GM21723 (cell line): ENCODE measurements at regions not wholly inside any gene's neighbourhood (a gene's known extent, or its start where the extent isn't known, plus 50 kb on each side); places are given as distances from the start of the nearest gene placed in this dataset.

Experiments used
- ATAC-seq: cut with Tn5 transposase; IDR thresholded peaks from one replicate; pipeline ENCODE4 v1.9.1; 2021; ENCODE audit warnings: mild to moderate bottlenecking, moderate library complexity; ENCODE audit not compliant: unreplicated experiment

DNA sequence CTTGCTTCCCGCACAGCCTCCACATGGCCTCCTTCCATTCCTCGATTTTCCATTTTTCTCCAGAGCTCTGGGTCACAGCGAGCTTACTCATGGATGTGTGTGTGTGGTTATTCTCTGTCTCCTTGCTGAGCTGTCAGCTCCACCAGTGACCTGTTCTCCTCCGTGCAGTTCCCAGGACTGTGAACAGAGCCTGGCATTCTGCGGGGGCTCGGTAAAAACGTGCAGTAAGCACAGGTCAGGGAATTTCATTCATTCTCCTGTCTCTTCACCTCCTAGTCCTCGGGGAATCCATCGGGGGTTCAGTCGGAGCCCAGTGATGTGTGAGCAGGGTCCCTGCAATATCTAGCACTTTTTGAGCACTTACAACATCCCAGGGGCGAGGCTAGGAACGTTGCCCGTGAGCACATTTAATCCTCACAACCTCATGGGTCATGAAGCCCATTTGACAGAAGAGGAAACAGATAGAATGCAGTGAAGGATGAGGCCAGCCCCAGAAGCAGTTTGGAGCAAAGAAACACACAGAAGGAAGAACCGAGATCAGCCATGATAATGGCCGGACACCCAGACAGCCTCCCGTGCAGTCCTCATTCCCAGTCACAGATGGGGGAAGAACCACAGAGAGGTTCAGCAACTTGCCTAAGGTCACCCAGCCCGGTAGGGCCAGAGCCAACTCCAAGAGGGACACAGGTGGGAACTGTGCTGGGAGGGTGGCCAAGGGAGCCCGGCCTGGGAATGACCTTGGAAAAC lies 183.2 kb upstream of the GSE1 start:
- no peak for ATAC-seq

DNA sequence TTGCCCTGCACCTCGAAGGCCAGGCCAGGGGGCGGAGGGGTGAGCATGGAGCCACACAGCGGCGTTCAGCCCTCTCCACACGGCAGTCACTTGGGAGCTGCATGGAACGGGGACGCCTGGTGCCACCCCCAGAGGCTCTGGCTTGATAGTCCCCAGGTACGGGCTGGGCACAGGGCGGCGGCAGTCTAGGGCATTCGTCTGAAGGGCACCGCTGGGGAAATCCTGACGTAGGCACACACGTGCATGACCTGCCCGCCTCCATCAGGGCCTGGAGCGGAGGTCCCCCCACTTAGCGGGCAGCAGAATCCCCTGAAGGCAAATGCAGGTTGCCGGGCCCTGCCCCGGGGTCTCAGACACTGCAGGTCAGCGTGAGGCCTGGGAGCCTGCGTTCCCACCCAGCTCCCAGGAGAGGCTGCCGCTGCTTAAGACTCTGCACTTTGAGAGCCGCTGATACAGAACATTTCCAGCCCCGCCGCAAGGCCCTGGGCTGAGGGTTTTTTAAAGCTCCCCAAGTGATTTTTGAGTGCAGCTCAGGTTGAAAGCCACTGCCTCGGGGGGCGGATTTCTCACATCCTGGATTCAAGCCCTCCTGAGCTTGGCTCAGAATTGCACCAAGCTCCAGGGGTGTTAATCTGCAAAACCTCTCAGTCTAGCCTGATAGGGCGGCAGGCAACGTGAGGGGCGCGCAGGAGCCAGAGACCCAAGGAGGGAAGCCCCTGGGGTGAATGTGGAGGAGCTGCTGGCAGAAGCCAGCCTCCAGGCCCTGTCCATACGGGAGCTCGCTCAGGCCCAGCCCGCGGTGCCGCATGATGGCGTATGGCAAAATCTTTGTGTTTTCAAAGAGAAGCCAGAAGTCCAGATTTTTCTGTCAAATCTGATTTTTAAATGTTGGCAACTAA lies 182.3 kb upstream of the GSE1 start:
- ATAC-seq: no peak

DNA sequence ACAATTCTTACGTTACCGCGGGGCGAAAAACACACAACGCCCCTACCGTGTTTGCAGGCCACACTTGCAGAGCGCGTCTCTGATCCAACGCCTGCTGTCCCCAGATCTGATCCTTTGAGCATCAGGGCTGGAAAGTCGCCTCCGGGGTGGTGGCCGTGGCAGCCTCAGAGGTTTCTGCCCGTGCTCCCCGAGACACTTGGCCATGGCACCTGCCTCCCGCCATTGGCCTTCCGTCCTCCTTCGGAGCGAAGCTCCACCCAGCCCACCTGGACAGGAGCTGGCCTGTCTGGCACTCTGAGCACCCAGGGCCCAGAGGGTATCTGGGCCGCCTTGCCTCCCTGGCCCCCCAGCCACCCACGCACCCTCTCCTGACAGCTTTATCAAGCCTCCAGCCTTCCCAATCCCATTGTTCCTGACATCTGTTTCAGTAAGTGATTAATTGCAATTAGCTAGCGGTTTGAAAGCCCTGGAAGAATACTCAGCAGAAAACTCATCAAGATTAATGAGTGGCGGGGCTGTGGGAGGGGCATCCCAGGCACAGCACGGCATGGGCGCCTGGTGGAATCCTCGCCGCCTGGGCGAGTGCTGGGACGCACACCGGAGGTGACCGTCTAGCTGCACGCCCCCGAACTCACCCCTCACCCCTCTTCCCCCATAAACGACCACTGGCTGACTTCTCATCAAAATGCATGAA lies 181.5 kb upstream of the GSE1 start:
- no peak for ATAC-seq

DNA sequence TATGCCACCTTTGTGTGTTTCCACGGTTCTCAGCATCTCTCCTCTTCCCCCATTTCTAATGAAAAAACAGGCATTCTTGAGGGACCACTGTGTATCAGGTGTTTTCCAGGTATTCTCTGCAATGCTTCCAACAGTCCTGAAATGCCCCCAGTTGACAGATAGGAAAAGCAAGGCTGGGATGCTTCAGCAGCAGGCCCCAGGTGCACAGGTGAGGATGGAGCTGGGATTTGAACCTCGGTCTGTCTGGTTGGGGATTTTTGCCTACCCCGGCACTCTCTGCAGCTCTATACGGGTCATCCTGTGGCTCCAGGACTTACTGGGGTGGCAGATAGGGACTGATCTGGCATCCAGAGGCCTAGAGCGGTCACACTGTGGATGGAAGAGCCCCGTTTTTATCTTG lies 180.5 kb upstream of the GSE1 start:
- no peak for ATAC-seq

DNA sequence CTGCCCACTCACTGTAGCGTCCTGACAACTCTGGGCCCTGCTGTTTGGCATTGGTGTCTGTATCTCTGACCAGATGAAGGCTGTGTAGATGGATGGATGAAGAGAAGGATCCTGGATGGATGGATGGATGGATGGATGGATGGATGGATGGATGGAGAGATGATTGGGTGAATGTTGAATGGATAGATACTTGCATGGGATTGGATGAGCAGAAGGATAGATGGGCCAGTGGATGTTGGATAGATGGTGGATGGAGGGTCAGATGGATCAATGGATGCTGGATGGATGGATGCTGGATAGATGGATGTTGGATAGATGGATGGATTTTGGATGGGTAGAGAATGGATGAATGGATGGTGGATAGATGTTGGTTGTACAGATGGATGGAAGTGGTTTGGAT lies 179.6 kb upstream of the GSE1 start:
- ATAC-seq: no peak

DNA sequence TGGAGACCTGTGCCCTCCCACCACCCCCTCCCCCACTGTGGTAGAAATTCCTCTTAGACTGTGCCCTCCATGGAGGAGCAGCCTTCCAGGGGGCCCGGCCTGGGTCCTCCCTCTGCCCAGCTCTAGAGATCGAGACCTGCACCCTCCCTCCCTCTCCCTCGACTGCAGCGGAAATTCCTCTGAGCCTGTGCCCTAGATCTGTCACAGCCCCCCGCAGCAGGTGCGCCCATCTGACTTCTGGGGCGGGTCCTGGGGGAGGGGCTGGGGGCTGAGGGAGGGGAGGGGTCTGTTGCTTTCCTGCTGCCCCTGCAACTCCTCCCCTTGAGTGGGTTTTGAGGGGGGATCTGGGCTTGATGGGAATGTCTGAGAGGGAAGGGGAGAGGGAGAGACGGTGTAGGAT lies 177.8 kb upstream of the GSE1 start:
- no peak for ATAC-seq

DNA sequence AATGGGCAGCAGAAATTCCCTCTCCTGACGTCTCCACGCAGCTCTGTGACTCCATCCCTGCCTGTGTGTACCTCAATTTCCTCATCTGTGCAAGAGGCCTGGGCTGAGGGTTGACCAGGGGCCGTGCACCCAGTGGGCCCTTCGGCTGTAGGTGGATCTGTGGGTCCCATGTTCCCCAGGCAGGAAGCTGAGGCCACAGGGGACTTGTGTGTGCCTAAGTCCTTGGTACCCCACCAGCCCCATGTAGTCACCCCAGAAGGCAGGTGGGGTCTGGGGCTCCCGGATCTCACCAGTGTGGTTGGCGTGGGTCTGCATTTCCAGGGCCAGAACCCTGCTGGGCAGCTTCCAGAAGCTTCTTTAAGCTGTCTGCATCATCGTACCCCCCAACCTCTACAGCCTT lies 177.4 kb upstream of the GSE1 start:
- no peak for ATAC-seq

DNA sequence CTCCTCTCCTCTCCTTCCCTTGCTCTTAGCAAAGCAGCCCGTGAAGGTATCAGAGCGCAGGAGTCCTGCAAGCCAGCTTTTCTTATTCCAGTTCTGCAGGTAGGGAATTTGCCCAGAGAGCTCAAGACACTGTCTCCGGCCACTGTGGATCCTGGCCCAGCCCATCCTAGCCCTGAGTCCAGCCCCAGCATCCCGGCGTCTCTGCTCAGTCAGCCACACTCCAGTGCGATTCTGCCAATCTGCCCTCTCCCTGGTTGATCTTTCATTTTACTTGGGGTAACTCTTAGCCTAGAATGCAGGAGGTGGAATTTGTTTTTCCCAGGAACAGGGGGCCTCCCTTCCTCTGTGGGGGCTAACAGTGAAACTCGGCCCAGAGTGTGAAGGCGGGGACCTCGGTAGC lies 176.9 kb upstream of the GSE1 start:
- no peak for ATAC-seq

DNA sequence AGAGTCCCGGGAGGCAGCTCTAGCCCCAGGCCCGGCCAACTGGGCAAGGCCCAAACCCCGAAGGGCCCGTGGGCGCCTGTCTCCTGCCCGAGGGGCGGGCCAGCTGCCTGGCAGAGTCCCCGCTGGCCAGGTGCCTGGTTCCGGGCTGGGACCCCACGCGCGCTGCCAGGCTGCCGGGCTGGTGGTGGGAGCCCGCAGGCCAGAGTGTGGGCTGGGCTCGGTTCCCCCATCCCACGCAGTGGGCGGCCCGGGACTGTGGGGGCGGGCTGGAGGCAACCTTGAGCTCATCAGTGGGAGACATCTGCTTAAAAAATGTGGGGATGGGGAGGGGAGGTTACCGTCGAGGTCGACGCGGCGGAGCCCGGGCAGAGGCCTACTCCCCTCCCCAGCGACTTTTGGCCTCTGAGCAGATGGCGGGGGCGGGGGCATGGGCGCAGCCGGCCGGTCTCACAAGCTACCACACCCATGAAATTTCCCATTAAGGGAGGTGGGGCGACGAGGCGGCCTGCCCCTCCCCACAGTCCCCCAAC lies 176.4 kb upstream of the GSE1 start:
- ATAC-seq: no peak

DNA sequence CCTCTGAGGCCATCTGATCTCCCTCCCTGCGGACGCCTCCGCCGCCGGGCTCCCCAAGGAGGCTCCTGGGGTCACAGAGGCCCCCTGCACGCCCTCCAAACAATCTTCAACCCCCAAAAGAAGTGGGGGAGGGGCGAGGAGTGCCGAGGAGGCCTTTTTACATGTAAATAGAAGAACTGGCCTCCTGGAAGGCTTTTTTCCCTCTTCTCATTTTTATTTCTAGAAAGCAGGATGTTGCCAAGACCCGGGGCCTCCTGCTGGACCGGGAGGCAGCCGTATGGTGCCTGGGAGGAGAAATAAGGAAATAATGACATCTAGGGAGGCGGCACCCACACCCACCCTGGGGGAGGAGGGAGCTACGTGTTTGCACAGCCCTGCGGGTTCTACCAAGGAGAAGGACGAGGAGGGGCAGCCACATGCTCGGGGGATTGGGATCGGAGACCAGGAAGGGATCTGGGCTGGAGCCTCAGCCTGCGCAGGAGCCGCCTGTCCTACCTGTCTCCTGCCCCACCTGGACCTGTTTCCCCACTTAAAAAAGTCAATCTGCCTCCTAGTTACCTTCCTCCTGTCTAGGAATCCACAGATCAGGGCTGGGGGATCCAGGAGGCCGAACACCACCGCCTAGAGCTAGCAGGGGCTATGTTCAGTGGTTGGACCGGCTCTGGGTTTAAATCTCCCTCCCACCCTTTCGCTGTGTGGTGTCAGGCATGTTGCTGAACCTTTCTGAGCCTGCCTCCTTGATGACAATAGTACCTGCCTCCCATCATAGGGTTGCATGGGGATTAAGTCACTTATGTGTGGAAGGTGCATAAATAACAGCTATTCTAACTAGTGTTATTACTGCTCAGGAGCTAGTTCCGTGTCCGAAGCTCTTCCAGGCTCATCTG lies 175.7 kb upstream of the GSE1 start:
- ATAC-seq: no peak

DNA sequence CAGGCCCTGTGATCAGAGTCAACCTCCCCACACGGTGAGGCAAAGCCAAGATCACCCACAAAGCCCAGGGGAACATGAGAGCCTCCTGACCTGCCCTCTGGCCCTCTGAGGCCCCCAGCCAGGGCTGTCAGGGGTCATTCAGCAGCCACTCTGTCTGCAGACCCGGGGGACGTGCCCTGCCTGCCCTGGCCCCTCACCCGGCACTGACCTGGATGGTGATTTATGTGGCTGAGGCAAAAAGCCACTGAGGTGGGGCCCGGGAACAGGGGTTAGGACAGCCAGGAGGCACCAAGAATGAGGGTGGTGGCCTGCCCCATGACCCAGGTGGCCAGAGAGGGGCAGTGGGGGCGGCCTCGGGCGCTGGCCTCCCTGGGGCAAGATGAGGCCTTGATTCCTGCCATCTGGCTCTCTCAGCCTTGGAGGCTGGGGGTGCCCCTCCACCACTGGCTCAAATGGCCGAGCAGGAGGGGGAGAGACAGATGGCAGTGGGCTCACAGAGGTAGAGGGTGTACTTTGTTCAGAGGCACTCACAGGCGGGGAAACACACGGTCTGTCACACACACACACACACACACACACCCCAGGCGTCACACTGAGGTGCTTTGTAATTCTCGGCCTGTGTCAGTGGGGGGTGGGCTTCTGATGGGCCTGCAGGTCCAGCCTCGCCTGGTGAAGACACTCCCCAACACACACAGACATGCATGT lies 174.0 kb upstream of the GSE1 start:
- ATAC-seq: no peak

DNA sequence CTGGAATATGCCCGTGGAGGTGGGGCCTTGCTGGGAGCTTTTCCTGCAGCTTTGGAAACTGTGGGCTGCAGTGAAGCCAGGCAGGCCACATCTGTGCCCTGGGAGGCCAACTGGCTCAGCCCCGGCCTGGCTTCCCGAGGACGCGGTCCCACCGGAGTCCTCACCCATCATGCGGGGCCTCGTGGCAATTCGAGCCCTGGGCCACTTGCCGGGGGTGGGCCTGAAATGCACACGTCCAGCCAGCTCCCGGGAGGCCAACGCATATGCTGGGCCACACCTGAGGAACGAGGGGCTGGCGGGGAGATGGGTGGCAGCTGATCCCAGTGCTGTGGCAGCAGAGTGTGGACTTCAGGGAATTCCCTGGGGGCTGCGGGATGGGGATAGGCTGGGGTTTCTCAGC lies 172.4 kb upstream of the GSE1 start:
- ATAC-seq: no peak

DNA sequence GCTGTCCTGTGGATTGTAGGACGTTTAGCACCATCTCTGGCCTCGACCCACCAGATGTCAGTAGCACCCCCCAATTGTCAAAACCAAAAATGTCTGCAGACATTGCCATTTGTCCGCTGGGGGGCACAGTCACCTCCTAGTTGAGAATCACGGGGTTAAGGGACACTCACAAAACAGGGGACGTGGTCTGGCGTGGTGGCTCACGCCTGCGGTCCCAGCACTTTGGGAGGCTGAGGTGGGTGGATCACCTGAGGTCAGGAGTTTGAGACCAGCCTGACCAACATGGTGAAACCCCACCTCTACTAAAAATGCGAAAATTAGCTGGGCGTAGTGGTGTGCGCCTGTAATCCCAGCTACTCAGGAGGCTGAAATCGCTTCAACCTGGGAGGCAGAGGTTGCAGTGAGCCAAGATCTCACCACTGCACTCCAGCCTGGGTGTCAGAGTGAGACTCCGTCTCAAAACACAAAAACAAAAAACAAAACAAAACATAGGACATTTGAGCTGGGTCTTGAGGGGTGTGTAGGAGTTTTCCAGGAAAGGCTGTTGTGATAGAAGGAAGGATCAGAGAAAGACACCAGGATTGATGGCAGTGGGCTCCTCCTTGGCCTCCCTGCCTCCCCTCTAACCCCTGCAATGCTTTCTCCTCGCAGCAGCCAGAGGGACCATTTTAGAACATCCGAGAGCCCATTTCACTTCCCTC lies 171.8 kb upstream of the GSE1 start:
- no peak for ATAC-seq

DNA sequence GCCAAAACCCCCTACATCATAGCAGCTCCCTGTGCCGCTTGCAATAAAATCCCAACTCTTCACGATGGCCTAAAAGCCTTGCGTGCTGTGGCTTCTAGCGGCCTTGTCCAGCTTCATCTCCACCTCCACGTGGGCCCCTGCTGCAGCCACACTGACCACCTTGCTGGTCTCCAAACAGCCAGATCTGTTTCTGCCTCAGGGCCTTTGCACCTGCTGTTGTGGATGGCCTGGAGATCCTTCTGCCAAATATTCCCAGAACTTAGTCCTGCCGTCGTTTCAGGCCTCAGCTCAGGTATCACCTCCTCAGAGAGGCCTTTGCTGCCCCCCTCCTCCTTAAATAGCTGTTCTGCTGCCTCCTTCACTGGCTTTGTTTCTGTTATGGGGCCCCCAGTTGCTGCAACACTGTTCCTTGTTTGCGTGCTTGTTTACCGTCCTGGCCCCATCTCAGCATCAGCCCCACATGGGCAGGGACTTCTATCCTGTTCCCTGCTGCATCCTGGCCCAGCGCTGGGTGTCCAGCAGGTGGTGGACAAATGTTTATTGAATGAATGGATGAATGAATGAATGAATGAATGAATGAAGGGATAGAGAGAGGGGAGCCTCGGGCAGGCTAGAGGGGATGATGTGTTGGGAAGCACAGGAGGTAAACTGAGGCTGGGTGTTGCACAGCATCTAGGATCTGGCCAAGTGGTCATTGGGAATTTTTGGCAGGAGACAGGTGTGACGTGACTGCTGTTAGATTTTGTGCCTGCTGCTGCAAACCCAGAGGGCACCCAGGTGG lies 171.0 kb upstream of the GSE1 start:
- no peak for ATAC-seq

DNA sequence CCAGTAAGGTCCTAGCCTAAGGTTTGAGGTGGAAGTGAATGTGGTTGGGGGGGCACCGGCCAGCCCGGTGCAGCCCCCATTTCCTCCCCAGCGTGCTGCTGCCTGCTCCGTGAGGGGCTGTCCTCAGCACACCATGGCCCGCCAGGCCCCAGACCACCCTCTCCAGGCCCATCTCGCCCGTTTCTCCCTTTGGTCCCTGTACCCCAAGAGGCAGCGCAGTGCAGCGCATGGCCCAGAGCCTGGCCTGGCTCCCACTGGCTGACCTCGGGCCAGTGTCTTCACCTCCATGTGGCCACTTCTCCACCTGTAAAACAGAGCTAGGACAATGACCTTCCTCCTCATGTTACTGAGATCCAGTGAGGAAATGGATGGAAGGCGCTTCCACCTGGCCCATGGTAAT lies 170.0 kb upstream of the GSE1 start:
- no peak for ATAC-seq

DNA sequence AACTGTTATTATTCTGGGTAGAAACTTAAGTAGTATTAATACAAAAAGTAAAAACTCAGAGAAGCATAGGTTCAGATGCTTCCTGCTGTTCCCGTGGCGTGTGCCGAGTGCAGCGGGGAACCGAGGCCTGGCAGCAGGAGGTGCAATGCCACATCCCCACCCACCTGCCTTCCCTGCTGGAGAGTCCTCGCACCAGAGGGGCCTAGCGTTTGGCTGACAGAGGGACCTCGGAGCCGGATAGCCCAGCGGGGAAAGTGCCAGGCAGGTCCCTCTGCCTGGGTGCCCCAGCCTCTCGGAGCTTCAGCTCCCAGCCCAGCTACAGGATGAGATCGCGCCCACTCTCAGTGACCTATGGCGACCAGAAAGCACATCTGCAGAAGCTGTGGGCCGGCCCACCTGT lies 169.6 kb upstream of the GSE1 start:
- ATAC-seq: no peak

DNA sequence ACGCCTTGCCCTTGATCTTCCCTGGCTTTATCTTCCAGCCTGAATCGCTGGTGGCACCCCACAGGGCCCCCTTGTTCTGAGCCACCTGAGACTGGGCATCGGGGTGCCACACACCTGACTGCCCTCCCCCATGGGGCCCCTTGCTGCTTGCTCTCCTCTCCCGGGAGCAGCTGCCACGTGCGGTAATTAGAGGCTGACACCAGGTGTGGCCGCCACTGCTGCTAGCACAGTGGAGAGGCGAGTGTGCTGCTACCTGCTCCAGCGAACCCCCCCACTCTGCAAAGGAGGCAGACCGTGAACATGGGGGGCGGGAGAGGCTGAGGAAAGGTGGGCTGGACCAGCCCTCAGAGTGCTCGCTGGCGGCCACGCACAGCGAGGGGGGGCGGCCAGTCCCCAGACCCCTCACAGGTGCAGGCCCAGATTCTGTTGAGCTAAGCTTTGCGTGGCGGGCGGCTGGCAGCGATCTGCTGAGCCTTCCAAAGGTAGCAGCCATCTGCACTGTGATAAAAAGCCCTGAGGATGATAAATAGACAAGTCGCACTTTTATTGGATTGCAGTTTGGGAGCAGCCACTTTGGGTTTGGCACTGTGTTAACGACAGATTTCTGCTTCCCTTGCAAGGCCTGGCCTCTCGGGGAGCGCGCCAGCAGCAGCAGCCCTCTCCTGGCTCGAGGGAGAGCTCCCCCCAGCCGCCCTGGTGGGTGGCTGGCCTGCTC lies 167.9 kb upstream of the GSE1 start:
- no peak for ATAC-seq

DNA sequence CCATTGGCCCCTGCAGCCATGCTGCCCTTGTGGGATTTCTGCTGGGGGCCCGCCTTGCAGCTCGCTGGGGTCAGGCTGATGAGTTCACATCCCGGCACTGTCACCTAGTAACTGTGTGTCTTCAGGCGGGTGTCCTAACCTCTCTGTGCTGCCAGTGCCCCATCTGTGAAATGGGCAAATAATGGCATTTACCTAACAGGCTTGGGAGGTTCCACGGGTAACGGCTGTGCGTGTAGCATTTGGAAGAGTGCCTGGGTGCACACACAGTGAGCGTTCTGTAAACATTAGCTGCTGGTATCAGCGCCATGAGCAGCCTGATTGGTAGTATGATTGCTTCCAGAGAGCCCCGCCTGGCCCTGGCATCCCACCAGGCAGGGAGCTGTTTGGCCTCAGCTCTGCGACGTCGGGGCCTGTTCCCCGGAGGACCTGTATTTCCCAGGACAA lies 167.3 kb upstream of the GSE1 start:
- ATAC-seq: no peak
